Naive B cell (primary cell): ENCODE measurements at regions not wholly inside any gene's neighbourhood (a gene's known extent, or its start where the extent isn't known, plus 50 kb on each side); places are given as distances from the start of the nearest gene placed in this dataset.

Source experiments
- ATAC-seq, 2 donors: fragments of 150-1000 bp; cut with Tn5 transposase; 2 replicates each; pipeline ENCODE4 v1.10.0; 2021; ENCODE audit warnings: low read depth in 2 of 2, mild to moderate bottlenecking in 2 of 2, moderate library complexity in 2 of 2
- DNase-seq: peaks from one replicate; pipeline ENCODE4 v3.0.0; 2022
- H3K27ac Mint-ChIP-seq, 6 donors: one replicate each; pipeline ENCODE4 v1.8.0; 2020 to 2022; ENCODE audit warnings: mild to moderate bottlenecking in 6 of 6, mixed read lengths in 6 of 6, moderate library complexity in 5 of 6, inconsistent platforms in 2 of 6
- H3K27me3 Mint-ChIP-seq, 3 donors: one replicate each; pipeline ENCODE4 v1.8.0; 2021 to 2022; ENCODE audit warnings: mixed read lengths in 3 of 3, mild to moderate bottlenecking in 1 of 3
- H3K36me3 Mint-ChIP-seq, 2 donors: one replicate each; pipeline ENCODE4 v1.8.0; 2020 to 2022; ENCODE audit warnings: mixed read lengths in 2 of 2, inconsistent platforms in 1 of 2, mild to moderate bottlenecking in 1 of 2
- H3K4me1 Mint-ChIP-seq, 3 donors: one replicate each; pipeline ENCODE4 v1.8.0; 2020 to 2022; ENCODE audit warnings: mixed read lengths in 3 of 3, inconsistent platforms in 1 of 3, mild to moderate bottlenecking in 1 of 3, moderate library complexity in 1 of 3
- H3K4me3 Mint-ChIP-seq, 8 donors: one replicate each; pipeline ENCODE4 v1.8.0; 2020 to 2022; ENCODE audit warnings: mild to moderate bottlenecking in 8 of 8, mixed read lengths in 8 of 8, moderate library complexity in 8 of 8, inconsistent platforms in 2 of 8
- H3K9me3 Mint-ChIP-seq, 7 donors: one replicate each; pipeline ENCODE4 v1.8.0; 2020 to 2022; ENCODE audit warnings: mixed read lengths in 7 of 7, mild to moderate bottlenecking in 5 of 7, inconsistent platforms in 2 of 7, moderate library complexity in 1 of 7

- Mint-ChIP-seq H3K27me3 (no peaks in the 10 kb centered on the region), H3K36me3 (no peaks in the 10 kb centered on the region), H3K9me3 (no peaks in the 10 kb centered on the region), H3K4me3 (no peak overlapping the region), H3K27ac (no peak overlapping the region), H3K4me1 (no peaks in the 10 kb centered on the region)
- ATAC-seq: no peak
- DNase-seq: no peak
These were observed 101.7 kb upstream of the PRR16 start for GRCh38 chr5:120362426-120362825.

DNA sequence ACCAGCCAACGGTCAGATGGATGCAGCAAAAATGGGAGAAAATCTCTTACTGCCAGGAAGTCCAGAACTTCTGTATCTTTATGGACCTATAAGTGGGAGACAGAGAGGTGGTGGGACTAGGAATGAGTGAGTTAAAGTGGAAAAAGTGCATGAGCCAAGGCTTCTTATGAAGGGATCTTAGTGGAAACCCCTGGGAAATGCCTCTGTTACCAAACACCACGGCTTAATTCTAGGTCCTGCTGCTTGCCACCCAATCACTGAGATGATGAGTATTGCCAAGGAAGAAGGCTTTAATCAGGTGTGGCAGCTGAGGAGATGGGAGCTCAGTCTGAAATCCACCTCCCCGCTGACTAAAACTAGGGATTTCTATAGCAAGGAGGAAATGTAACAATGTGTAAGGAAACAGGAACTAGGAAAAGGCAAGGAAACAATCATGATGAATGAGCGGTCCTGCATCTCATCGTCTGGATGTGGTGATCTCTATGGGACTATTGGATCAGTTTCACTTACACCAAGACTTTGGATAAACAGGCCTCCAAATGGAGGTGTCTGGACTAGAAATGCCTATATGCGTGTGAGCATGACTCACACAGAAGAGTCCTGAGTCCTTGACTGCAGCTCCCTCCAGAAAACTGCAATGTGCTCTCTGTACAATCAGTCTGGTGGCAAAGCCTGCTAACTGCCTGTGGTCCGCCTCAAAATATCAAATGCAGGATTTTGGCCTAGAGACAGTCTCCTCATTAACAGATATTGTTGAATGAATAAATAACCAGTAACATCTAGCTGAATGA is 98.2 kb upstream of the PRR16 start:
- ATAC-seq (no peak), DNase-seq (no peak)
- H3K9me3 Mint-ChIP-seq: no peaks in the 10 kb centered on the region
- H3K4me3 Mint-ChIP-seq: no peak overlapping the region
- H3K36me3 Mint-ChIP-seq: no peaks in the 10 kb centered on the region
- H3K4me1 Mint-ChIP-seq: no peaks in the 10 kb centered on the region
- no peak overlapping the region for H3K27ac Mint-ChIP-seq
- no peaks in the 10 kb centered on the region for H3K27me3 Mint-ChIP-seq

DNA sequence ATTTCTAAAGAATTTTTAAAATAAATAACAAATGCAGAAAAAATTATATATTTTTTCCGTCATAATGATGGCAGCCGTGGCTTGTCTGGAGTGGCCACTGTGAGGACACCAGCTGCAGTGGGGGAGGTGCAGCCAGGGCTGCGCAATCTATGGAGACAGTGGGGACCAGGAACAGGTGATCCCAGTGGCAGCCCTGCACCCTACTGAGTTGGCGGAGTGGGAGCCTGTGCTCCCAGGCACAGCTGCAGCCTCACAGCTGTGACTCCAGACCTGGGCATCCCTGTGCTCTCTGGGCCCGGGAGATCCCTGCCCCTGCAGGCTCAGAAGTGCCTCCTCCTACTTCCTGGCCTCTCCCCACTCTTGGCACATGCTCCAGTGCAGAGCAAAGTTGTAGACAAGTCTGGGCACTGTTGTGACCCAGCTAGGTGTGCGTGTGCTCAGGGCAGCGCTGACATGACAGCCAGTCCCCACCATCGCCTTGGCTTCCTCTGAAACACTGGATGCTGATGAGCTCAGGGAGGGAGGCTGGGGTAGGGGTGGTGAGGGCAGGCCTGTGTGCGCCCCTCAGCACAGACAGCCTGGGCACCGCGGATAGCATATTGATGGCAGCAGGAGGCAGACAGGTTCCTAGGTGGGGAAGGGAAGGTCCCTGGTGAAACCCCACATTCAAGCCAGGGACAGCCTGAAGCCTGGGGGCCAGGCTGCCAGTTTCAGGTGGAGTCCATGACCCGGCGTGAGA is 96.0 kb upstream of the PRR16 start:
- H3K4me1 Mint-ChIP-seq: no peaks in the 10 kb centered on the region
- H3K36me3 Mint-ChIP-seq: no peaks in the 10 kb centered on the region
- ATAC-seq (no peak), DNase-seq (no peak)
- H3K9me3 Mint-ChIP-seq: no peaks in the 10 kb centered on the region
- H3K27me3 Mint-ChIP-seq: no peaks in the 10 kb centered on the region
- no peak overlapping the region for H3K4me3 Mint-ChIP-seq
- no peak overlapping the region for H3K27ac Mint-ChIP-seq

GRCh38 chr5:120368923-120369715 is 95.0 kb upstream of the PRR16 start:
- Mint-ChIP-seq H3K9me3 (no peaks in the 10 kb centered on the region), H3K27me3 (no peaks in the 10 kb centered on the region), H3K36me3 (no peaks in the 10 kb centered on the region), H3K4me3 (no peak overlapping the region), H3K27ac (no peak overlapping the region), H3K4me1 (no peaks in the 10 kb centered on the region)
- no peak for ATAC-seq
- no peak for DNase-seq

GRCh38 chr5:120372899-120373298 is 91.2 kb upstream of the PRR16 start:
- Mint-ChIP-seq H3K36me3 (no peaks in the 10 kb centered on the region), H3K4me3 (no peak overlapping the region), H3K4me1 (no peaks in the 10 kb centered on the region), H3K27me3 (no peaks in the 10 kb centered on the region), H3K27ac (peak overlapping the region in 1 of 6 donors; percentile 59), H3K9me3 (peaks cover 0 to 3% (median 0%) of the 10 kb centered on the region in 7 donors)
- ATAC-seq: no peak
- DNase-seq: no peak

DNA sequence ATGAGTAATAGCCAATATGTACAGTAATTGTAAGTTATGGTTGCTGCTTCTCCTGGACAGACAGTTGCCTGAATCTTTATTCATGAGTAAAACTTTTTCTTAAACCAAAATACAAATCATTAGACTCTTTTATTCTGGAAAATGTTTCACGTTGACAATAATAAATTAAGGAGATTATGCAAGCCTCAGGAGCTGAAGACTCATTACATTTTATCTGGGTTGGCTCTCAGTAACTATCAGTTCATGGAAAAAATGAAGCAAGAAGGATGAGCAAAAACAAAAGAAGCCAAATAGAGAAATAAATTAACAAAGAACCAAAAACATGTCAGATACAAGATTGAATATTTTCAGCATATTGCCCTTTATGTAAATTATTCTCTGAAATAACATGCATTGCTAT is 88.9 kb upstream of the PRR16 start:
- ATAC-seq (no peak), DNase-seq (no peak)
- Mint-ChIP-seq H3K36me3 (no peaks in the 10 kb centered on the region), H3K27ac (no peak overlapping the region), H3K4me1 (no peaks in the 10 kb centered on the region), H3K9me3 (peaks cover 4 to 16% (median 9%) of the 10 kb centered on the region in 7 donors), H3K27me3 (no peaks in the 10 kb centered on the region), H3K4me3 (no peak overlapping the region)

DNA sequence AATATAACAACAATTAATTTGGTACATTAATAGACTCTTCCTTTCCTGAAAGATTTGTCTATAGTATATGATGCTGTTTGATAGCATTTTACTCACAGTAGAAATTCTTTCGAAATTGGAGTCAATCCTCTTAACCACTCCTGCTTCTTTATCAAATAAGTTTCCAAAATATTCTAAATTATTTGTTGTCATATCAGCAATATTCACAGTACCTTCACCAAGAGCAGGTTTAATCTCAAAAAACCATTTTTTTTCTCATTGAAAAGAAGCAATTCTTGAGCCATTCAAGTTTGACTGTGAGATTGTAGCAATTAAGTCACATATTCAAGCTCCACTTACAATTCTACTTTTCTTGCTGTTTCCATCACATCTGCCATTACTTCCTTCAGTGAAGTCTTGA is 83.5 kb upstream of the PRR16 start:
- Mint-ChIP-seq H3K4me3 (no peak overlapping the region), H3K36me3 (no peaks in the 10 kb centered on the region), H3K27me3 (no peaks in the 10 kb centered on the region), H3K9me3 (peaks cover 4 to 26% (median 10%) of the 10 kb centered on the region in 7 donors), H3K4me1 (no peaks in the 10 kb centered on the region), H3K27ac (no peak overlapping the region)
- no peak for ATAC-seq
- no peak for DNase-seq

- H3K4me3 Mint-ChIP-seq: no peak overlapping the region
- no peaks in the 10 kb centered on the region for H3K4me1 Mint-ChIP-seq
- no peak overlapping the region for H3K27ac Mint-ChIP-seq
- no peak for DNase-seq
- peaks cover 4 to 24% (median 10%) of the 10 kb centered on the region in 7 donors for H3K9me3 Mint-ChIP-seq
- no peaks in the 10 kb centered on the region for H3K27me3 Mint-ChIP-seq
- H3K36me3 Mint-ChIP-seq: no peaks in the 10 kb centered on the region
- ATAC-seq: no peak
These were observed 81.3 kb upstream of the PRR16 start for GRCh38 chr5:120382833-120383232.

- Mint-ChIP-seq H3K9me3 (peaks cover 0 to 3% (median 0%) of the 10 kb centered on the region in 7 donors), H3K4me3 (no peak overlapping the region), H3K27ac (no peak overlapping the region), H3K36me3 (no peaks in the 10 kb centered on the region), H3K27me3 (no peaks in the 10 kb centered on the region), H3K4me1 (no peaks in the 10 kb centered on the region)
- ATAC-seq (no peak), DNase-seq (no peak)
These were observed 77.1 kb upstream of the PRR16 start for GRCh38 chr5:120386981-120387380.

- no peak for DNase-seq
- no peaks in the 10 kb centered on the region for H3K4me1 Mint-ChIP-seq
- H3K36me3 Mint-ChIP-seq: no peaks in the 10 kb centered on the region
- no peak overlapping the region for H3K4me3 Mint-ChIP-seq
- ATAC-seq: no peak
- no peaks in the 10 kb centered on the region for H3K9me3 Mint-ChIP-seq
- no peak overlapping the region for H3K27ac Mint-ChIP-seq
- no peaks in the 10 kb centered on the region for H3K27me3 Mint-ChIP-seq
These were observed 75.9 kb upstream of the PRR16 start for GRCh38 chr5:120388016-120388781.

DNA sequence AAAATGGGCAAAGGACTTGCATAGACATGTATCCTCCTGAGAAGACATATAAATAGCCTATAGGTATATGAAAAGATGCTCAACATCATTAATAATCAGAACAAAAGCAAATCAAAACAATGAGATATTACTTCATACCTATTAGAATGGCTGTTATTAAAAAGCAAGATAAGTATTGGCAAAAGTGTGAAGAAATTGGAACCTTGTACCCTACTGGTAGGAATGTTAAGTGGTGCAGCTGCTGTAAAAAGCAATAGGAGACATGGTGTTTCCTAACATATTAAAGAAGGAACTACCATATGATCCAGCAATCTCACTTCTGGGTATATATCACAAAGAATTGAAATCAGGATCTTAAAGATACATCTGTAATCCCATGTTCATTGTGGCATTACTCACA is 69.8 kb upstream of the PRR16 start:
- no peak for ATAC-seq
- Mint-ChIP-seq H3K27me3 (peaks cover 0 to 5% (median 0%) of the 10 kb centered on the region in 3 donors), H3K4me3 (no peak overlapping the region), H3K4me1 (no peaks in the 10 kb centered on the region), H3K9me3 (peaks cover 0 to 11% (median 4%) of the 10 kb centered on the region in 7 donors), H3K36me3 (peaks cover 0 to 7% of the 10 kb centered on the region in 2 donors), H3K27ac (no peak overlapping the region)
- DNase-seq: no peak

GRCh38 chr5:120396186-120396585 is 67.9 kb upstream of the PRR16 start:
- ATAC-seq (no peak), DNase-seq (no peak)
- Mint-ChIP-seq H3K4me1 (no peaks in the 10 kb centered on the region), H3K9me3 (peaks cover 0 to 14% (median 8%) of the 10 kb centered on the region in 7 donors), H3K36me3 (peaks cover 0 to 7% of the 10 kb centered on the region in 2 donors), H3K27ac (no peak overlapping the region), H3K27me3 (peaks cover 0 to 5% (median 0%) of the 10 kb centered on the region in 3 donors), H3K4me3 (no peak overlapping the region)

GRCh38 chr5:120400356-120400755 is 63.7 kb upstream of the PRR16 start:
- Mint-ChIP-seq H3K4me1 (no peaks in the 10 kb centered on the region), H3K9me3 (peaks cover 0 to 14% (median 8%) of the 10 kb centered on the region in 7 donors), H3K4me3 (no peak overlapping the region), H3K27me3 (peaks cover 0 to 5% (median 0%) of the 10 kb centered on the region in 3 donors), H3K27ac (no peak overlapping the region), H3K36me3 (peaks cover 0 to 7% of the 10 kb centered on the region in 2 donors)
- DNase-seq (no peak), ATAC-seq (no peak)
